ENCODE measurements at regions not wholly inside any gene's neighbourhood (a gene's known extent, or its start where the extent isn't known, plus 50 kb on each side); places are given as distances from the start of the nearest gene placed in this dataset.

DNA sequence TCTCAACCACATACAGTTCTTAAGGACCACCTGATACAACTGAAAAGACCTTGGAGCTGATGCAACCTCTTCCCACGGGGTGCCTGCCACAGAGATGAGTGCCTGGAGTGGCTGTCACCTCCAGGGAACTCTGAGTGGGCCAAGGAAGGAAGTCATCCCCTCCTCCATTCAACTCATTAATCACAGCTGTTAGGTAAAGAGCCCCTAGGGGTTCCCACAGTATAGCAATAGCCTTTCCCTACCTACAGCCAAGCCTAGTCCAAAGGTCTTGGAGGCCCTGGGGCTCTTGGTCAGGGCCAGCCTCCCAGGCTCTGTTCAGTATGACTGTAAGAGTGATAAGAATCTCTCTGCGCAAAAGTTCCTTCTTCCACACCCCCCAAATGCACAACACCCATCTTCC, 70.4 kb upstream of the NFE2L3 start:
- TF ChIP-seq POLR2AphosphoS5 (IDR thresholded peaks at IDR 0.05; ENCODE audit: low read depth, low read length) (no peak), POLR2A (IDR thresholded peaks at IDR 0.05; ENCODE audit: low read depth, low read length) (no peak), TAF1 (IDR thresholded peaks at IDR 0.05; ENCODE audit: borderline replicate concordance, low read depth, low read length) (no peak)
